SK-N-SH (cell line): ENCODE measurements at regions not wholly inside any gene's neighbourhood (a gene's known extent, or its start where the extent isn't known, plus 50 kb on each side); places are given as distances from the start of the nearest gene placed in this dataset.

ENCODE experiments used
- CTCF ChIP-seq: fragments of 200-600 bp; sonication (generic); IDR thresholded peaks from 2 replicates; pipeline ENCODE4 v1.6.1; 2017; ENCODE audit warnings: antibody characterized with exemption, mild to moderate bottlenecking, moderate library complexity
- ELF1 ChIP-seq: IDR thresholded peaks from 2 replicates; pipeline ENCODE4 v1.4.0; 2012
- EP300 ChIP-seq, 2 experiments: IDR thresholded peaks; 2 replicates each; pipeline versions ENCODE4 v1.4.0 to v1.6.1; 2012; ENCODE audit warnings: borderline replicate concordance in 1 of 2, low read depth in 1 of 2, low read length in 1 of 2
- MEF2A ChIP-seq: IDR thresholded peaks from 2 replicates; pipeline ENCODE4 v1.4.0; 2012; ENCODE audit warnings: low read depth, borderline replicate concordance
- SIN3A ChIP-seq: IDR thresholded peaks from 2 replicates; pipeline ENCODE4 v1.6.1; 2012; ENCODE audit warnings: low read depth, mild to moderate bottlenecking, low read length, moderate library complexity, borderline replicate concordance
- TAF1 ChIP-seq: IDR thresholded peaks from 2 replicates; pipeline ENCODE4 v1.6.1; 2012; ENCODE audit warnings: low read depth, mild to moderate bottlenecking, low read length, moderate library complexity, borderline replicate concordance

GRCh38 chr9:109653470-109653869 is 126.5 kb upstream of the PALM2AKAP2 start:
- no peak for TF ChIP-seq EP300 (IDR thresholded peaks at IDR 0.05; ENCODE audit: borderline replicate concordance in 1 of 2, low read depth in 1 of 2, low read length in 1 of 2)
- no peak for TF ChIP-seq MEF2A
- no peak for TF ChIP-seq TAF1
- TF ChIP-seq CTCF, result no peak
- TF ChIP-seq ELF1, result no peak
- TF ChIP-seq SIN3A, result no peak
